Stimulated activated memory B cell treated with anti-CD40 and anti-IgM and Interleukin-4, amounts not matched to agents 10 μg/mL and 1 μg/mL and 100 μg/mL, for 72 hours (primary cell): ENCODE measurements at regions not wholly inside any gene's neighbourhood (a gene's known extent, or its start where the extent isn't known, plus 50 kb on each side); places are given as distances from the start of the nearest gene placed in this dataset.
A peak's percentile ranks its signal among the peaks of the same experiment; 100 is the strongest.
"Not testable (repeated sequence)": the region's sequence is repeated elsewhere in the genome, so short reads cannot be mapped to it uniquely, and the experiment has no call there.

ENCODE experiments used
- ATAC-seq: fragments of 150-1000 bp; cut with Tn5 transposase; 2 replicates; pipeline ENCODE4 v1.10.0; 2021
- H3K27ac Mint-ChIP-seq: one replicate; pipeline ENCODE4 v1.8.0; 2022; ENCODE audit warnings: mild to moderate bottlenecking, mixed read lengths
- H3K27me3 Mint-ChIP-seq: one replicate; pipeline ENCODE4 v1.8.0; 2022; ENCODE audit warnings: mixed read lengths
- H3K36me3 Mint-ChIP-seq: one replicate; pipeline ENCODE4 v1.8.0; 2022; ENCODE audit warnings: mixed read lengths
- H3K4me1 Mint-ChIP-seq: one replicate; pipeline ENCODE4 v1.8.0; 2022; ENCODE audit warnings: mixed read lengths
- H3K4me3 Mint-ChIP-seq: one replicate; pipeline ENCODE4 v1.8.0; 2022; ENCODE audit warnings: mild to moderate bottlenecking, moderate library complexity, mixed read lengths
- H3K9me3 Mint-ChIP-seq: one replicate; pipeline ENCODE4 v1.8.0; 2022; ENCODE audit warnings: mixed read lengths

DNA sequence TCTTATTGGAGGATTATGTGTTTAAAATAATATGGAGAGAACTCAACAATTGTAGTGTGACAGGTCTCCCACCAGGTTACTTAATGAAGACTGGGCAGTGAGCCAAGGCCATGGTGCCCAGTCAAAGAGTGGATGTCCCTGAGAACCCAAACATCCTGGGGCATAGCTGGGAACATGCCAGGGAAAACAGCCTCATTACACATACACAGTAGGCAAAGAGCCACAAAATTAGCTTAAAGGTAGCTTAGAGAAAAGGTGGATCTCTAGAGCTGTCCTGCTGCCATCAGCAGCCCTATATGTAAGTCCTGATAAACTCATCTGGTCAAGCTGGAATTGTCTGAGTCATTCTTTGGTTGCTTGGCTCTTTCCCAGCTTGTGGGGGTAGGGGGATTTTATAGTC is 287.8 kb downstream of the PHF14 start:
- peak; percentile 24 for ATAC-seq
- Mint-ChIP-seq H3K4me3 (no peak overlapping the region), H3K27me3 (no peaks in the 10 kb centered on the region)

DNA sequence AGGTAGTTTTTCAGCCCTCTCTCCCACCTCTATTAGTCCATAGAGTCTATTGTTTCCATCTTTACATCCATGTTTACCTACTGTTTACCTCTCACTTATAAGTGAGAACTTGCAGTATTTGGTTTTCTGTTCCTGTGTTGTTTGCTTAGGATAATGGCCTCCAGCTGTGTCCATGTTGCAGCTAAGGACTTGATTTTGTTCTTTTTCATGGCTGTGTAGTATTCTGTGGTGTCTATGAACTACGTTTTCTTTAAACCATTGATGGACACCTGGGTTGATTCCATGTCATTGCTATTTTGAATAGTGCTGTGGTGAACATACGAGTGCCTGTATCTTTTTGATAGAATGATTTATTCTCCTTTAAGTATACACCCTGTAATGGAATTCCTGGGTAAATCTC is 292.4 kb downstream of the PHF14 start:
- no peaks in the 10 kb centered on the region for H3K27me3 Mint-ChIP-seq
- no peak for ATAC-seq
- H3K4me3 Mint-ChIP-seq: no peak overlapping the region
- H3K4me1 Mint-ChIP-seq: no peaks in the 10 kb centered on the region
- H3K27ac Mint-ChIP-seq: no peak overlapping the region
- H3K36me3 Mint-ChIP-seq: no peaks in the 10 kb centered on the region
- H3K9me3 Mint-ChIP-seq: peaks cover 5% of the 10 kb centered on the region

More for the DNA sequence above, 287.8 kb downstream of the PHF14 start:
- H3K36me3 Mint-ChIP-seq: no peaks in the 10 kb centered on the region
- no peaks in the 10 kb centered on the region for H3K9me3 Mint-ChIP-seq
- H3K27ac Mint-ChIP-seq: no peak overlapping the region
- H3K4me1 Mint-ChIP-seq: no peaks in the 10 kb centered on the region

DNA sequence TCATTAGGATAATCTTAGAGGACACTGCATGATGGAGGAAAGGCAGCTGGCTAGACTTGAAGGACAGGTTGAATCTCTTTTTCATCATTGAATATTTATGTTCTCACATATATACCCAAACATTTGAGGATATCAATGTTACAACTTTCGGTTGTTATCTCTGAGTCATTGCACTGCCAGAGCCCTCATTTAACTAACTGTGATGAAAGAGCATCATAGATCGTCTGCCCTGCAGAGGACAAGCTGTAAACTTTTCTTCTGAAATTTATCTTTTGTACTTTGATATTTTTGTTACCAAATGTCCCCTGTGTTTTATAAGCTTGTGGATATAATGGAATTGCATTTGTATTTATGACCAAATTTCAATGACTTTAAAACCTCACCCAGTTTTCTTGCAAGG is 298.7 kb downstream of the PHF14 start:
- ATAC-seq: no peak
- H3K4me1 Mint-ChIP-seq: no peaks in the 10 kb centered on the region

DNA sequence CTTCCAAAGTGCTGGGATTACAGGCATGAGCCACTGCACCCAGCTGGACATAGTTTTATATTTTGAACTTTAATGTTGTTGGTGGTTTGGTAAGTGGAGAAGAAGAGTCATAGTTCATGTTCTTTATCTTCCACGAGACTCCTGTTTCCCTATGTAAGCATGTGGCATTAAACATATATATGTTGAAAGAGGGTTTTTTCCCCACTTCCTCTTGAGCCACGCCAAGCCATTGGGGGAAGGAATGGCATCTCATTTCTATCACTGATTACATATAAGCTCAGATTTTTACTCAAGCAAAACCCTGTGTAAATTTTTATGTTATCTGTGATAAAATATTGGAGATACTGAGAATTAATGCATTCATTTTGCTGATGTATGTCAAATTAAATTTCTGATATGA is 300.4 kb downstream of the PHF14 start:
- Mint-ChIP-seq H3K36me3 (no peaks in the 10 kb centered on the region), H3K27me3 (no peaks in the 10 kb centered on the region), H3K27ac (no peak overlapping the region), H3K9me3 (peaks cover 2% of the 10 kb centered on the region), H3K4me1 (no peaks in the 10 kb centered on the region), H3K4me3 (no peak overlapping the region)
- ATAC-seq: no peak

More for the DNA sequence above, 298.7 kb downstream of the PHF14 start:
- H3K27me3 Mint-ChIP-seq: no peaks in the 10 kb centered on the region
- H3K36me3 Mint-ChIP-seq: no peaks in the 10 kb centered on the region
- no peak overlapping the region for H3K27ac Mint-ChIP-seq
- no peak overlapping the region for H3K4me3 Mint-ChIP-seq
- H3K9me3 Mint-ChIP-seq: peaks cover 5% of the 10 kb centered on the region

DNA sequence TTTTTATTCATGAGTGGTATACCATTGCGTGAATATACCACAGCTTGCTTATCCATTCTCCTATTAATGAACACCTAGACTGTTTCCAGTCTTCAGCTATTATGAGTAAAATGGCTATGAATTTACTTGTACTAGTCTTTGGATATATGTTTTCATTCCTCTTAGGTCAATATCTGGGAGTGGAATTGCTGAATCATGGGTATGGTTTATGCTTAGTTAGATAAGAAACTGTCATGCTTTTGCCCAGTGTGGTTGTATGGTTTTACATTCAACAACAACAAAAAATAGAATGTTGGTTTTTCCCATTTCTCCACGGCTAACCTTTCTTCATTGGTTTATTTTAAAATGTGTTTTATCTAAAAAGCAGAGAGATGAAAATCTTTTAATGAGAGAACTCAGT is 308.3 kb downstream of the PHF14 start:
- Mint-ChIP-seq H3K9me3 (peaks cover 7% of the 10 kb centered on the region), H3K4me3 (no peak overlapping the region), H3K4me1 (no peaks in the 10 kb centered on the region), H3K36me3 (no peaks in the 10 kb centered on the region), H3K27me3 (no peaks in the 10 kb centered on the region), H3K27ac (no peak overlapping the region)
- ATAC-seq: no peak

DNA sequence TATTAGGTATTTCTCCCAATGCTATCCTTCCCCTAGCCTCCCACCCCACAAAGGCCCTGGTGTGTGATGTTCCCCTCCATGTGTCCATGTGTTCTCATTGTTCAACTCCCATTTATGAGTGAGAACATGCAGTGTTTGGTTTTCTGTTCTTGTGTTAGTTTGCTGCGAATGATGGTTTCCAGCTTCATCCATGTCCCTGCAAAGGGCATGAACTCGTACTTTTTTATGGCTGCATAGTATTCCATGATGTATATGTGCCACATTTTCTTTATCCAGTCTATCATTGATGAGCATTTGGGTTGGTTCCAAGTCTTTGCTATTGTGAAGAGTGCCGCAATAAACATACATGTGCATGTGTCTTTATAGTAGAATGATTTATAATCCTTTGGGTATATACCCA is 309.9 kb downstream of the PHF14 start:
- not testable (repeated sequence) for H3K27me3 Mint-ChIP-seq, H3K36me3 Mint-ChIP-seq, H3K27ac Mint-ChIP-seq, H3K4me1 Mint-ChIP-seq, H3K4me3 Mint-ChIP-seq, H3K9me3 Mint-ChIP-seq, ATAC-seq

DNA sequence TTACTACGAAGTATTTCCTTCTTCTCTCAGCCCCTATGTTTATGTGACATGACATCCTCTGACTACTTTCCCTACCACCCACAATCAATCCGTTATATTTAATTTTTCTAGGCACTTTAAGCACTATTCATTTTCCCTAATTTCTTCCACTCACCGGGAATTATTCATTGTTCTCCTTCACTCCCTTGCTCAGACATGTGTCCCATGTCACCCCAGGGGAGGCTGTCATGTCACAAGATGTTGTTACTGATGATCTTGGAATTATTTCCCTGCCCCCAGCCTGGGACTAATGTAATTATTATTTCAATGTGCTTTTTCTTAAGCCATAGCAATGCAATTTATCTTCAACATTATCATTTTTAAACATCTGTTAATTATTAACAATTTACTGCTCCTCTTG is 317.2 kb downstream of the PHF14 start:
- no peaks in the 10 kb centered on the region for H3K27me3 Mint-ChIP-seq
- no peak overlapping the region for H3K27ac Mint-ChIP-seq
- ATAC-seq: no peak
- H3K4me3 Mint-ChIP-seq: no peak overlapping the region
- H3K9me3 Mint-ChIP-seq: no peaks in the 10 kb centered on the region
- no peaks in the 10 kb centered on the region for H3K36me3 Mint-ChIP-seq
- H3K4me1 Mint-ChIP-seq: no peaks in the 10 kb centered on the region

DNA sequence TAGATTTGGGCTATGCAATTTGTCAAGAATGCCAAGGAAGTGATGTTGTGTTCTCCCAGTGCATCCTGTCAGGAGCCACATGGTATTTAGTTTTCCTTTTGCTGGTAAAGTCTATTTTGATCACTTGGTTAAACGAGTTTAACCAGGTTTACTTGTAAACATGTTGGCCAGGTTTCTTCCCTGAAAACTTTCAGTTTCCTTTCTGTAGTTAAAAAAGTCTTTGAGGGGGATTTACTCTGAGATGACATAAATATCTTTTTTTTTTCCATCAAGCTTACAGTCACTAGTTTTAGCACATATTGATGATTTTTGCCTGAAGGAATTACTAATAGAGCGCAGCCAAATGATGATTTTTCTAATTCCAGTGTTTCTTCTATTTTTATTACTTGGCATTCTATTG is 320.5 kb downstream of the PHF14 start:
- Mint-ChIP-seq H3K4me3 (no peak overlapping the region), H3K27ac (no peak overlapping the region), H3K9me3 (peaks cover 2% of the 10 kb centered on the region), H3K36me3 (no peaks in the 10 kb centered on the region), H3K27me3 (no peaks in the 10 kb centered on the region), H3K4me1 (no peaks in the 10 kb centered on the region)
- ATAC-seq: no peak

DNA sequence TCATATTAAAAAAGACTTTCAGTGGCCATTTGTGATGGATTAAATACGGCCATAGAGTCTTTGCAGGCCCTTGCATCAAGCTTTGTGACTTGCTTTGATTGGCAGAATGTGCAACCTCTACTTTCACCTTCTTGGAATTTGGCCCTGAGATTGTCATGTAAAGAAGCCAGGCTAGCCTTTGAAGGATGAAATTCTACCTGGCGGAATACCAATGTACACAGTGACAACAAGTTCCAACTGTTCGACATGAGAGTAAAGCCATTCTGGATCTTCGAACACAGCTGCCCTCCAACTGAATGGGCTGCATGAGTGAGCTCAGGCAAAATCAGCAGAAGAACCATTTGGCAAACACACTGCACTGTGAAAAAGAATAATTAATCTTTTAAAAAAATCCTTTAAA is 321.3 kb downstream of the PHF14 start:
- no peak for ATAC-seq
- H3K27me3 Mint-ChIP-seq: no peaks in the 10 kb centered on the region
- no peak overlapping the region for H3K27ac Mint-ChIP-seq
- peaks cover 2% of the 10 kb centered on the region for H3K9me3 Mint-ChIP-seq
- H3K4me3 Mint-ChIP-seq: no peak overlapping the region
- H3K36me3 Mint-ChIP-seq: no peaks in the 10 kb centered on the region
- no peaks in the 10 kb centered on the region for H3K4me1 Mint-ChIP-seq

DNA sequence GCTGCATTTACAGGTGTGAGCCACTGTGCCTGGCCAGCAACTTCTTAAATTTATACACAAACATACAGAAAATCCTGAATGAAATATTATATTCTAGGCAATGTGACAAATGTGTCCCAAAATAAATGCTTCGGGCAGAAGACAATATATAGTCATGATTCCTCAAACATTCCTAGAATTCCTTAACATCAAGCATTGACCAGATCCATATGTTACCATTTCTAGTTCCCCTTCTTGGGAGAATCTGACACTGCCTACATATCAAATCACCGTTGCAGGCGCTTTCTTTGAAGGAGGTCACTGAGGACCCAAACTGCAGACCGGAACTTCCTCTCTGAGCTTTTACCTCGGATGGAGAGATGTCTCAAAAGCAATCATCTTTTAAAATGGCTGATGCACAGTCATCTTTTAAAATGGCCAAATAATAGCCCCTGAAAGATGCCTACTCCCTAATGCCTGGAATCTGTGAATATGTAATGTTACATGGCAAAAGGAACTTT is 323.5 kb downstream of the PHF14 start:
- Mint-ChIP-seq H3K36me3 (no peaks in the 10 kb centered on the region), H3K4me3 (no peak overlapping the region), H3K27ac (no peak overlapping the region), H3K27me3 (no peaks in the 10 kb centered on the region), H3K4me1 (no peaks in the 10 kb centered on the region), H3K9me3 (peaks cover 2% of the 10 kb centered on the region)
- no peak for ATAC-seq

DNA sequence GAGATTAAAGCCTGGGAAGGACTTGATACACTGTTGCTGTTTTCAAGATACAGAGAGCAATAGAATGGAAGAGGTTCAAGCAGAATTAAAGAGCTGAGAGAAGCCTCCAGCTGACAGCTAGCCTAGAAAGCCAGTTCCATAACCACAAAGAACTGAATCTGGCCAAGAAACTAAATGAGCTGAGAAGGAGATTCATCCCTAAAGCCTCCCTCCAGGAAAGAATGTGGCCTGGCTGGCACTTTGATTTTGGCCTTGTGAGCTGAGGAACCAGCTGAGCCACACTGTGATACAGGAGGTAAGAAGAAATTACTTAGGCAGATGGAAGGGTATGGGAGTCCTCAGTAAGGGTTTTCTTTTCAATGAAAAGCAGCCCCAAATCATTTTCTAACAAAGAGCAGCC is 324.1 kb downstream of the PHF14 start:
- ATAC-seq: no peak
- Mint-ChIP-seq H3K36me3 (no peaks in the 10 kb centered on the region), H3K27ac (no peak overlapping the region), H3K4me3 (no peak overlapping the region), H3K9me3 (peaks cover 5% of the 10 kb centered on the region), H3K27me3 (no peaks in the 10 kb centered on the region), H3K4me1 (no peaks in the 10 kb centered on the region)

DNA sequence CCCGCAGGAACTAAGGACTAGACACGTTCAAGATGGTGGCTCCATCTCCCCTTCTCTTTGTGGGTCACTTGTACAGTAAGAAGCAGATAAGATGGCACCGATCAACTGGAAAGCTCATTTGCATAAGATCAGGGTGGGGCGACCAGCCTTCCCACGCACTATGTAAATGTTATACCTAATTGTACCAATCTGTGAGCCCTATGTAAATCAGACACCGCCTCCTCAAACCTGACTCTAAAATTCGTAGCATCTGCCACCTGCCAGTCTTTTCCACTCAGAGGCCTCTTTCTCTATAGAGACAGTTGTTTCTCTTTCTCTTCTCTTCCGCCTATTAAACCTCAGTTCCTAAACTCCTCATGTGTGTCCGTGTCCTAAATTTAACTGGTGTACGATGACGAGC is 324.5 kb downstream of the PHF14 start:
- ATAC-seq: no peak
- no peak overlapping the region for H3K27ac Mint-ChIP-seq
- peaks cover 6% of the 10 kb centered on the region for H3K9me3 Mint-ChIP-seq
- no peaks in the 10 kb centered on the region for H3K36me3 Mint-ChIP-seq
- no peaks in the 10 kb centered on the region for H3K27me3 Mint-ChIP-seq
- no peak overlapping the region for H3K4me3 Mint-ChIP-seq
- H3K4me1 Mint-ChIP-seq: no peaks in the 10 kb centered on the region

DNA sequence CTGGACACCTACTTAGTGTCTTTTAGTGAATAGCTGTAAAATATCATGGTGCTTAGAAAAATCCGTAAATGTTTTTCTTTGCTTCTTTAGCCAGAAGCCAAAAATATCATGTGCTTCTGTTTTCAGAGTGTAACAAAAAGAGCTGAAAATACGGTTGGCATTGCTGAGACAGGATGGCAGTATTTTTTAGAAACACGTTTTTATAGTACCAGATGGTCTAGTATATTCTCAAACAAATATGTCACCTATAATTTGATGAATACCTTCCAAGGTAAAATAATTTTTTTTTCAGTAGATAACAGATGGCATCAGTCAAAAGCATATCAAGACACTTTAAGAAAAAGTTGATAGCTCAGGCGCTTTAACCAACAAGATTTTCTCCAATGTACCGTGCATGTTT is 326.6 kb downstream of the PHF14 start:
- H3K27ac Mint-ChIP-seq: no peak overlapping the region
- no peaks in the 10 kb centered on the region for H3K4me1 Mint-ChIP-seq
- H3K36me3 Mint-ChIP-seq: no peaks in the 10 kb centered on the region
- H3K27me3 Mint-ChIP-seq: no peaks in the 10 kb centered on the region
- peaks cover 6% of the 10 kb centered on the region for H3K9me3 Mint-ChIP-seq
- no peak for ATAC-seq
- H3K4me3 Mint-ChIP-seq: no peak overlapping the region

DNA sequence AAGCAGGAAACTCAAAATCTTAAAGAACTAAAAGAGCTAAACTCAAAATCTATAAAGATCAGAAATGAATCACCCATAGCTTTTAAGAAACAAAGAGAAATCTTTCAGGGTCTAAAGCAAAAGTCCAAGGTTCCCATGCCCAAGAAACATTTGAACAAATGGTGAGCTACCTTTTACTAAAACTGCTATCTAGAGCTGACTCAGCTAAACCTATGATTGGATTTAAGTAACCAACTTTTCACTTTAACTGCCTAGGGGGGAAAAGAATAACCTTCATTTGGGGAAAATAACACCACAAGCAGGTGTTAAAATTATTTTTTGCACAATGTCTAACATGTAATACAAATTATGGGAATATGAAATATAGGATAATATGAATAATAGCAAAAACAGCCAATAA is 328.4 kb downstream of the PHF14 start:
- H3K4me1 Mint-ChIP-seq: no peaks in the 10 kb centered on the region

DNA sequence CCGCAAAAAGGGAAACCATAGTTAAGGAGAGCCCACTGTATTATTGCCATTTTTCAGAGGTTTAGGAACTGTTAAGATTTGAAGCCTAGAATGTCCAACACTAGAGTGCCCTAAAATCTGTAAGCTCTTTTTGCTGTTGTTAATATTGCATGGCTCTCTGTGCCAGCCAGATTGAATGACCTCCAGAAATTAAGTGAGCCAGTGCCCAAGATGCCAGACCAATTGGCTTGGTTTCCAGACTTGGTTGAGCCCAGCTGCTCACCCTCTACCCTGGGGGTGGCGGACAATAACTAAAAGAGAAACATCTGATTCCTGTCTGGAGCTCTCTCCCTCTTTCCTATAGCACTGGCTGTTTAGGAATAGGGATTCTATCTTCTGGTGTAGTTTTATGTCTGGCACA is 340.1 kb downstream of the PHF14 start:
- no peak for ATAC-seq
- Mint-ChIP-seq H3K27ac (no peak overlapping the region), H3K36me3 (no peaks in the 10 kb centered on the region), H3K4me1 (no peaks in the 10 kb centered on the region), H3K9me3 (no peaks in the 10 kb centered on the region), H3K4me3 (no peak overlapping the region), H3K27me3 (no peaks in the 10 kb centered on the region)

More for the DNA sequence above, 328.4 kb downstream of the PHF14 start:
- no peaks in the 10 kb centered on the region for H3K27me3 Mint-ChIP-seq
- no peak for ATAC-seq
- H3K27ac Mint-ChIP-seq: no peak overlapping the region
- H3K4me3 Mint-ChIP-seq: no peak overlapping the region
- H3K36me3 Mint-ChIP-seq: no peaks in the 10 kb centered on the region
- peaks cover 6% of the 10 kb centered on the region for H3K9me3 Mint-ChIP-seq

DNA sequence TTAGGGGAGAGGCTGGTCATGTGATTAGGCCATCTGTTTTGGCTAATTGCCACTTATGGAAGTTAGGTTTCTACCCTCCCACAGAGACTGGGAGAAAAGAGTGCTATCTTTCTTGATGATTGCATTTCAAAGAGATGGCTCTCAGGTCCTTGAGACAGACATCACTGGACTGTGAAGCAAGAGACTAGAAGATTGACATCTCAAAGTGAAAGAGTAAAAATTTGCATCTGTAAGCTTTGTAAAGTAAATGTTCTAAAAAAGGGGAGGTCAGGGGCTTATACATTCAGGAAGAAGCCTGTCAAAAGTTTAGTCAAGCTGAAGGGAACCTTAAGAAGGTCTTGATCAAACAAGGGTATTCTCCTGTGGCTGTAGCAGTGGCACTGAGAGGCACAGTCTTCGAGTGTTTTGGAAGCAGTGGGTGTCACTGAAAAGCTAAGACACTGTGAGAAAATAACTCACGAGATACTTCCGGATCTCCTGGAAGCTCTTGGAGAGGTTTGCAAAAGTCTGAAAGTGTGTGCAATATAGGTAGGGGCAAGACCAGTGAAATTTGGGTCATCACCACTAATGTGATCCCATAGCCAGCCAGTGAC is 342.1 kb downstream of the PHF14 start:
- no peak for ATAC-seq

DNA sequence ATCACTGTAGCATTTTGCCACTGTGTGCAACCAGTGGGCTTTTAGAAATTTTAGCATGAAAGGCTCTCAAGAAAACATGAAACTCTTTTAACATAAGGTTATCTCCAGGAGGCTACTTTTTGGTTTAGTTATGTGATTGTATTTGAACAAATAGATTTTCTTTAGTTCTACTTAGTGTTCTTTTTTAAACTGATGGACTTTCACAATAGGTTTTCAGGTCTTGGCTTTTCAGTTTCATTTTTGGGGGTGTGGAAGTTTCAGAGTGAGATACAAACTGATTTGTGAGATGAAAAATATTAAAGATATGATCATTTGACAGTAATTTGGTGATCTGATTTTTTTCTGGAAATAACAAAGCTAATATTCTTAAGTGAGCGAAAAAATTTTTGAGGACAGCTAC is 344.1 kb downstream of the PHF14 start:
- H3K36me3 Mint-ChIP-seq: no peaks in the 10 kb centered on the region
- H3K9me3 Mint-ChIP-seq: no peaks in the 10 kb centered on the region
- no peak overlapping the region for H3K27ac Mint-ChIP-seq
- no peaks in the 10 kb centered on the region for H3K4me1 Mint-ChIP-seq
- no peak for ATAC-seq
- no peak overlapping the region for H3K4me3 Mint-ChIP-seq
- no peaks in the 10 kb centered on the region for H3K27me3 Mint-ChIP-seq

More for the DNA sequence above, 342.1 kb downstream of the PHF14 start:
- Mint-ChIP-seq H3K36me3 (no peaks in the 10 kb centered on the region), H3K27ac (no peak overlapping the region), H3K4me1 (no peaks in the 10 kb centered on the region), H3K4me3 (no peak overlapping the region), H3K9me3 (no peaks in the 10 kb centered on the region), H3K27me3 (no peaks in the 10 kb centered on the region)
